Fibroblast of skin of left quadriceps (primary cell): ENCODE measurements at regions not wholly inside any gene's neighbourhood (a gene's known extent, or its start where the extent isn't known, plus 50 kb on each side); places are given as distances from the start of the nearest gene placed in this dataset.

Experiments used
- DNase-seq, 2 experiments: peaks; one replicate each; pipeline ENCODE4 v3.0.0-alpha.2; 2013; ENCODE audit warnings: low read depth in 2 of 2

DNA sequence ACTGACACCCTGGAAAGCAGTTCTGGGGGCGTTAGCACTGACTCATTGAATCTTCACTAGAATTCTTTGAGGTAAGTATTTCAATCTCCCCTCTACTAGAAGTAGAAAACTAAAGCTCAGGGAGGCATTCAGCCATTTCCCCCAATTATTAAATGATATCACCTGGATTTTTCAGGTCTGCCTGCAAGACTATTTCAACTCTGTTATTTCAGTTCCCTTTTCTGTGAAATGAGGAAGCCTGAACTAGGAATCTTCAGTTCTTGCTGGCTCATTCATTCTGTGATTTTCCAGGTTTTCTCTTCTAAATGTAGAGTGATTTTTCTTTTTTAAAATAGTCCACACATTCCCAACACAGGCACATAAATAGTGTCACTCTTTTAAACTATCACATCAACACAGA, 337.0 kb upstream of the NR5A2 start:
- no peak for DNase-seq

DNA sequence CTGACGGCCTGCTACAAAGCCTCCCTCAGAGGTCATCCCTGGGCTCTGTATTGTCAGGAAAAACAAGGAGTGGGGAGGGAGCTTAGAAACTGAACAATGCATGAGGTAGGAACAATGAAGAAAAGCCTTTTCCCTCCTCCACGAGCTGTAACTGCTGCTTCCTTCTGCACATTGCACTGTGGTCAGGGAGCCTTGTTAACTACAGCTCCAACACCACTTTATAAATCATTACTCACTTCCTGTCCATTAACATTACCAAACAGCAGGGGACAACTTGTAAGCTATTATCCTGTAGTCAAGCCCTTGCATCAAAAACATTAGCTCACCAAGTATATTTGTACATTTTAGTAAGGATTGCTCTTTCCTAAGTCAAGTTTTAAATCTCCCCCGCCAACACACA, 336.0 kb upstream of the NR5A2 start:
- peak; percentile 72 to 77 for DNase-seq

DNA sequence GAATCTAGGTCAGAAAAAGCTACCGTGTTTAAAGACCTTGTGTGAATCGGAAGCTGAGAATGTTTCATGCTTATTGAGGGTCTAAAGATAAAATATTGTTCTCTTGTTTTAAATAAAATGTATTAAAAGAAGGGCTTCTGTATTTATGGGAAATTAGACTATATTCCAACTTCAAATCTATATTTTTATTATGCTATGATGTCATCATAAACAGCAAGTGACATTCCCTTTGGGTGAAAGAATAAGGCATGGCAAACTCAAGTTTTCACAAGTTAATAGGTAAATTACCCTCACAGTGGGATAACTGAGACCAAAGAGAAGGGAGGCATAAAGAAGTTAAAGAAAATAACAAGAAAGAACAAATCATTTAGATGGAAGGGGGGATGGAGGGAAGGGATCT, 333.8 kb upstream of the NR5A2 start:
- DNase-seq: no peak

DNA sequence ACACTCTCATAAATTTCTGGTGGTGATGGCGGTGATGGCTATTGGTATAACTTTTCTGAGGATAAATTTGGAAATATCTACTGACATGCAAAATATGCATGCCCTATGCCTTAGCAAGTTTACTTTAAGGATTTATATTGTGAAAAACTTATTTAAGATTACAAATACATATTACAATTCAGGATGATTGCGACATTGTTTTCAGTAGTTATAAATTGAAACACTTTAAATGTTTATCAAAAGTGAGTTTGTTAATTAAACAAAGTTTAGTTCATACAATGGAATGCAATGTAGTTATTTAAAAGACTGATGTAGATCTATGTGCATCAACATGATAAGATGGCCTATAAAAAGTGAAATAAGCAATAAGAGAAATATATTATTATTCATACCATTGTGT, 331.3 kb upstream of the NR5A2 start:
- DNase-seq: no peak

DNA sequence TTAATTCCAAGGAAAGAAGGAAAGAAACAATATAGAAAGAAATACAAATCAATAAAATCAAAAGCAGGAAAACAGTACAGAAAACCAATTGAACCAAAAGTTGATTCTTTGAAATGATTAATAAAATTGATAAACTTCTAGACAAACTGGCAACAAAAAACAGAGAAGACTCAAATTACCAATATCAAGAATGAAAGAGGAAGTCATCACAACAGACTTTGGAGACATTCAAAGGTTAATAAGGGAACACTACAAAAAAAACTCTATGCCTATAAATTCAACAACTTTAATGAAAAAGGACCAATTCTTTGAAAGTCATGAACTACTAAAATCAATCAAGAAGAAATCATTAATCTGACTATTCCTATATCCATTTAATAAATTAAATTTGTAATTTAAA, 329.3 kb upstream of the NR5A2 start:
- no peak for DNase-seq

DNA sequence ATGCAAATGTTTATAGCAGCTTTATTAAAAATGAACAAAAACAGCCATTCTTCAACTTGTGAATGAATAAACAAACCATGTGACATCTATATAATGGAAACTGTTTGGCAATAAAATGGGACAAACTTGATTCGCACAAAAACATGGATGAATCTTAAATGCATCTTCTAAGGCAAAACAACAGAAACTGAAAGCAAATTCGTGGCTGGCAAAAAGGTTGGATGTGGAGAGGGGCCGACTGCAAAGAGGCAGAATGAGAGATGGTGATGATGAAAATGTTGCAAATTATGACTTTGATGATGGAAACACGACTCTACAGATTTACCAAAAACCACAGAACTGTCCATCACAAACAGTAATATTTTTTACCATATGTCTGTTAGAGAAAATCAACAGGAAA, 327.0 kb upstream of the NR5A2 start:
- no peak for DNase-seq

DNA sequence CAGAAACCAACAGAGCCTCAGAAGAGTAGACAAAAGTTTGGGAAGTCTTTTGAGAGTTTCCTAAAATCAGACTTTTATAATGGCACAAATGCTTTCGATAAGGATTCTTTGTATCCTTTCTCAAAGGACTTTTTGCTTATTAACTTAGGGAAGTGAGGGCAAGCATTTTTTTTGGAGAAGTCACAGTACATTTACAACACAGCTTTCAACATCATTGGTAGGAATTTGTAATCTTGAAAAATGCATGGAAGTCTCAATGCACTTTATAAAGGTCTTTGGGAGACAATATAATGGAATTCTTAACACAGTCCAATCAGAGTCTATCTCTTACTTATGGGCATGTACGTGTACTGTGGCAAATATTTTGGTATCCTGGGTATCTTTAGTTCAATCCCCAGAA, 325.8 kb upstream of the NR5A2 start:
- no peak for DNase-seq

DNA sequence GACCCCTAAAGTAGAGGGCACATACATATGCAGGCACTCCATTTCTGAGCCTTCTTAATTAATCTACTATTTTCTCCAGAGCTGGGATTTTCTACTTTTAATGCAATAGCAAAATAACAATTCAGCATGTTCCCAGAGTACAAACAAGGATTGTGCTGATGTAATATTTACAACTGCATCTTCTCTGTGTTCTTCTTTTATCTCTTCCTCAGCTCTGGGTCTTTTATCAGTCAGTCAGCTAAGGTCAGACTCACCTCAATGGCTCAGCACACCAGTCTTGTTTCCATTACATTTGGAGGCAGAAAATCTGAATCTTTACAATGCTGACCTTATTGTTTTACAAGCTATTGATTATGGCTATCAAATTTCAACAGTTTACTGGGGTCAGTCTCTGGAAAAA, 323.3 kb upstream of the NR5A2 start:
- no peak for DNase-seq

DNA sequence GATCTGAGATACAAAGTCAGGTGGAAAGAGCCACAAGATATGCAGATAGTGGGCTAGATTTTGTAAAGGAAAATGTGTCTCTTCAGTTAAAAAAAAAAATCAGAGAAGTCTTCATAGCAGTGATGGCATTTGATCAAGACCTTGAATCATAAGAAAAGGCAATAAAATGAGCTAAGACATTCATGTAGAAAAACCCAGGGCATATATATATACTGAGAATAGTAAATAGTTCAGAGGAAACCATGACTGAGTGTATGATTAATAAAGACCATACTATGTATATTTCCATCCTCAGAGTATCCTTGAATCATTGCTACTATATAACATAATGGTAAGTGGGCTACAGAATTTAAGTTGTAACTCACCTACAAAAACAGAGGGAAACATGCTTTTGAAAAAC, 321.7 kb upstream of the NR5A2 start:
- DNase-seq: no peak

DNA sequence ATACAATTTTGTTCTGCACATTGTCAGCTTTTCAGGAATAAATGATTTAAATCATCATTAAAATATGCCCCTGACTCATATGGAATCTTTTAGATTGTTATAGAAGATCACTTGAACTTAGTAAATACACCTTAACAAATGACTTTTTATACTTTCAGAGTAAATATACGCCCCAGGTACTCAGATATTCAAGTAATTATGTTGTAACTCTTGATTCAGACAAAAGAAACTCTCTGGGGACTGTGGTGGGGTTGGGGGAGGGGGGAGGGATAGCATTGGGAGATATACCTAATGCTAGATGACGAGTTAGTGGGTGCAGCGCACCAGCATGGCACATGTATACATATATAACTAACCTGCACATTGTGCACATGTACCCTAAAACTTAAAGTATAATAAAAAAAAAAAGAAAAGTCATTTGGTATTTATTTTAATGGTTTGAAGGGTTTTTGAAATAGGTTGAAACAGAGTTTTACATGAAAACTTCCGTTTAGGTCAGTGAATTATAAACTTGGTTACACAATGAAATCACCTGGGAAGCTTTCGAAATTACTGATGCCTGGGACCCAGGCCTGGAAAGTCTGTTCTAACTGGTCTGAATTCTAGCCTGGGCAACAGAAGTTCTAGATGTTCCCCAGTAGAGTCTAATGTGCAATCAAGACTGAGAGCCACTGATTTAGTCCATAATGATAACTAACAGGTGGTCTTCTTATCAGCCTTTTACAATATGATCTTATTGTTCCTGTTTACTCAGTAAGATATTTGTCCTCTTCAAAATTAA, 320.5 kb upstream of the NR5A2 start:
- DNase-seq: no peak

DNA sequence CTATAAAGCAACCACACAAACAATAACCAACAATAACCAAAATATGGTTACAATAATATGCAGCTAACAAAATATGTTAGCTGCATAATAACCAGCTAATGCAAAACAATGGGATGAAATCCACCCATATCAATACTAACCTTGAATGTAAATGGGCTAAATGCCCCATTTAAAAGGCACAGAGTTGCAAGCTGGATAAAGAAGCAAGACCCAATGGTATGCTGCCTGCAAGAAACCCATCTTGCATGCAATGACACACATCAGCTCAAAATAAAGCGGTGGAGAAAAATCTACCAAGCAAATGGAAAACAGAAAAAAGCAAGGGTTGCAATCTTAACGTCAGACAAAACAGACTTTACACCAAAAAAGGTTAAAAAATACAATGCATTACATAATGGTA, 316.5 kb upstream of the NR5A2 start:
- no peak for DNase-seq

DNA sequence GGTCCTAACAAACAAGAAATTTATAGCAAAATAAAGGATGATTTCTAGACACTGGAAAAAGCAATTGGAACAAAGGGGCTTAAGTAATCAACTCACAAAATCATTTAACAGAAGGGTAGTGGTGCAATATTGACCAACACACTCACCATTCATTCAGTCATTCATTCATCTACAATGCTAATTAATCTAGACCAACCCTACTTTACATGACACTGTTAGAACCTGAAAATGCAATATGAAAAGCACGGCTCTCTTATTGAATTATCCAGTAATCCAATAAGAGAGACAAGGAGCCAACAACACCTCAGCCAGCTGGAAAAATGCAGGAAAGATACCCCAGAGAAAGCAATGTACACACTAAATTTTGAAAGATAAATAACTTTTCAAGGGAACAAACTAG, 310.8 kb upstream of the NR5A2 start:
- DNase-seq: no peak

DNA sequence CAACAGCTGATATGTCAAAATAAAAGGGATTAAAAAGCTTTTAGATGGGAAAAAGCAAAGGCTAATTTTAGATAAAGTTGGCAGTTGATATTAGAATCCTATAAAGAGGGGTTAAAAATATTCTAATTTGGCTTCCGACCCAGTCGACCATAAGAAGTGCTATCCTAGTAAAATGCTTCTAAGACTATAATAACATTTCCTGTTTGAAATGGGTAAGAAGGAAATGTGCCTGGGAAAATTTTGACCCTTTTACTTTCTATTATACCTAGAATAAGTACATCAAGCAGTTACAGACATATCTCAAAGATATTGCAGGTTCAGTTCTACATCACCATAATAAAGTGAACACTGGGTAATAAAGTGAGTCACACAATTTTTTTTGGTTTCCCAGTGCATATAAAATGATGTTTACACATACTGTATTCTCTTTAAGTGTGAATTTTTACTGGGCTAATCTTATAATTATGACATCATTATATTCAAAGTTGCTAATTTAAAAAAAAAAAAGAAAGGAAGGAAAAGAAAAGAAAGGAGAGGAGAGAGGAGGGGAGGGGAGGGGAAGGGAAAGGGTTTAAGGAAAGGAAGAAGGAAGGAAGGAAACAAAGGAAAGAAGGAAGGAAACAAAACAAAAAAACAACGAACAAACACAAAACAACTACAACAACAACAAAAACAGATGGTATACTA, 308.2 kb upstream of the NR5A2 start:
- no peak for DNase-seq

DNA sequence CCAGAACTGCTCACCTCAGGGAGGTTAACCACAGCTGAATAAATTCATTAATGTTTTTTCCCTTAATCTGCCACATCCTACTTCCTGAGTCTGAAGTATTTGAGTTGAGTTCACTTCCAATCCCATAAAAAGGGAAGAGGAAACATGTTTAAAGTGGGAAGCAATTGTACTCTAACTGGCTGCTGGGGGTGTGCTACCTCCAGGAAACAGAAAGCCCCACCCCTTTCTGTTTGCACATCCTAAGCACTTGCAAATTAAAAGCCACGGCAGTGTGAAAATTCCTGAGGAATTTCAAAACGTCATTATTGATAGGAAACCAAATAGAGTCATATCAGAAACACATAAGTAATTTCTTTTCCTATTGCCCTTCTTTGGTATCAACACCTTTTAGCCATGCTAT, 307.0 kb upstream of the NR5A2 start:
- no peak for DNase-seq

DNA sequence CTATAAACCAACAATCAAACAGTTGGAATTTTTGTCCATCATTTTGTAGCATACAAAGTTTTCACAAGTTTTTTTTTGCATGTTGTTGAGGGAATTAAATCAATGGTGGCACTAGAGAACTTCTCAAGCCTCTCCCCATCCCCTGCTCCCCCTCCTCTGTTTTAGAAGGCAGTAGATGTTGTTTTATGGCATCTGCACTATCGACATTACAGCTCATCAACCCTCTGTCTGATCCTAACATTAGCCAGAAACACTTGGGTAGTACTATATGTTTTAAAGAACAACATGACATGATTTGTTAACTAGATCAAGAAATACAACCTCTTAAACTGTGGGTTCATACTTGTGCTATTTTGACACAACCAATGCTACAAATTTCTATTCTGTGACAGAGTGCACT, 306.5 kb upstream of the NR5A2 start:
- no peak for DNase-seq

DNA sequence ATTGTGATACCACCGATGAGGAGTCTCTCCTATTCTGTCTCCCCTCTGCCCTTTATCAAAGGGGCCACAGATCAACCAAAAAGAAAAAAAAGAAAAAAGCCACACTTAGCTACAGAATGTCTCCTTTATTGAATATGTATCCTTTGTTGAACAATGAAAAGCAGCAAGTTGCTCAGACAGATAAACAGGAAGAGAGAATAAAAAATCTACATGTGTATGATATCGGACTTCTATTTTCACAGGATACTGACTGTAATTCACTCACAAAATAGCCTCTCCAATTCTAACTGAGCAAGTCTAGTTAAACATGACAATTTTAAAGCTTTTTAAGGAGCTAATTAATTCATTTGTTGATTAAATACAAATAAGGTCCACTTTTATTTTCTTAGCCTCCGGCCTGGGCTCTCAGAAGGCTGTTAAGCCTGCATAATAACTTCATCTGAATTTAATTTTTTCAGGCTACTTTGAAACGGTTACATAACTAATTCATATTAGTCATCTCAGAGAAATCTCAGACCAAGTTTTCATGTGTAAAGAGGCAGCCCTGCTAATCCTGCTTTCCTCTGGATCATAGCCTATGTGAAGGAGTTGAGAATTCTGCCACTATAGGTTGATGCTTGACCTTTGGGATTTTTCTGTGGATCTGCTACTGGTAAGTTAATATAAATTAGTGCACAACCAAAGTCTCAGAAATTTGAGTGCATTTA, 304.1 kb upstream of the NR5A2 start:
- peak; percentile 22 to 24 for DNase-seq

DNA sequence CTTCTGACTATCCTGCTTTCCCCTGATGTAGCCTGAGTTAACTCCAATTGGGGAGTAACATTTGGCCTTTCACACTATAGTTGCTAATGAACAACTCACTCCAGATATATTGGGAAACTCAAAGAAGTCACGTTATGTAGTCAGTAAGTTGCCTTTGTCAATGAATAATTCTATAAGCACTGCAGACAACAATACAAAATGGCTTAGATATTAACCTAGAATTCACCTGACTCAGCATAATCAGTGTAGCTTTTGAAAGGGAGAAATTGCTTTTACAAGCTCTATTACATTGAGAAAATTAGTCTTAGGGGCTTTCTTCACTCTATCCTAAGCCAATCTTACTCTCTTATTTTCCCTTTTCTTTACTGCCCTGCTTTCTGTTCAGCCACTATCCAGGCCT, 303.5 kb upstream of the NR5A2 start:
- DNase-seq: no peak

DNA sequence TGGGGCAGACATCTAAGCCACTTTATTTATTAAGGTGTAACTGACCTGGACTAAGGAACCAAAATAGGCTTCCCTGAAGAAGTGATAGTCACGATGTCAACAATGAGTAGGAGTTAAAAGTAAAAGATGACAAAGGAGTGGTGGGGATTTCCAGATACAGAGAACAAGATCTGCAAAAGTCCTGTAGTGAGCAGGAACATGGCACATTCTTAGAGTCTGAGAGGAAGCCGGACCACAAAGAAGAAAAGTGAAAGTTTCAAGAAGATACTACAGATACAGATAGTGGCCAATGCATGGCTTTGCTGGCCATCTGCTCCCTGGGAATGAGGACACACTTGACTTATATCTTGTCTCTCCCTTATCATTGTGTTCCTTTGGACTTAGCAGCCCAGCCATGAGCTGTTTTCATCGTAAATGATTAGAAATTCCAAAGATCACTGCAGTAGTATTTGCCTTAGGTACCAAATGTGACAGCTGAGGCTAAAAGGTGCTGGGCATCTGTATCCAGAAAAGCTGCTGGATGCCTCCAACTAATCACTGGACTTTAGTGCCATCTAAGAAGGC, 302.4 kb upstream of the NR5A2 start:
- no peak for DNase-seq

DNA sequence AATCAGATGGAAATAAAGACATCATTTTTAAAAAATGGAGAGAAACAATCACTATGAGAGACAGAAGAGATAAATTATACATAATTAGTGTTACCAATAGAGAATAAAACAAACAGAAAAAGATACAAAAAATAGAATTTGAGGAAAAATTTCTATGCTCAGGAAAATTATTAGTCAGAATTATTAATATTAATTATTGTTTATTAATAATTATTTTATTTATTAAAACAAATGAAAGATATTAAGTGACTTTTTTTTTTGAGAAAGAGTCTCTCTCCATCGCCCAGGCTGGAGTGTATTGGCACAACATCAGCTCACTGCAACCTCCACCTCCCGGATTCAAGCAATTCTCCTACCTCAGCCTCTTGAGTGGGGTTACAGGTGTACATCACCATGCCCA, 299.8 kb upstream of the NR5A2 start:
- no peak for DNase-seq

DNA sequence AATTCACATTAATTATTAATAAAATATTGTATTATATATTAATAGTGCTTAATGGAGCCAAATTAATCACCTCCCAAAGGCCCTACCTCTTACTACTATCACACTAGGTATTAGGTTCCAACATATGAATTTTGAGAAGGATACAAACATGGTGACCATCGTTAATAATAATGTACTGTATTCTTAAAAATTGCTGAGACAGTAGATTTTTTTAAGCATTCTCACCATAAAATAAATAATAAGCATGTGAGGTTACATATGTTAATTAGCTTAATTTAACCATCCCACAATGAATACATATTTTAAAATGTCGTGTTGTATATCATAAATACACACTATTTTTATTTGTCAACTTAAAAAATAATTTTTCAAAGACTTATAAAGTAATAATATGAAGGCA, 299.2 kb upstream of the NR5A2 start:
- no peak for DNase-seq

DNA sequence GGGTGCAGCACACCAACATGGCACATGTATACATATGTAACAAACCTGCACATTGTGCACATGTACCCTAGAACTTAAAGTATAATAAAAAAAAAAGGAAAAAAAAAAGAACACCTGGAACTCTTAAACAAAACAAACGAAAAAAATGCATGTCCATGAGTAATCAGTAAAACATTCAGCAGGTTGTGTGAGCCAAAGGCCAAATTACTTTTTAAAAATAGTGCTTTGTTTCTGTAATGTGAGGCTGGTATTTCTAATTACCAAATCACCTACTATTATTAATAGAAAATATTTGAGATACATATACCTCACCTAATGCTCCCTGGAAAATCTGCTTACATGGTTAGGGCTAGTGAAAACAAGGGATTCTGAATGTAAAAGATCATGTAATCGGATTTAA, 294.4 kb upstream of the NR5A2 start:
- DNase-seq: no peak

DNA sequence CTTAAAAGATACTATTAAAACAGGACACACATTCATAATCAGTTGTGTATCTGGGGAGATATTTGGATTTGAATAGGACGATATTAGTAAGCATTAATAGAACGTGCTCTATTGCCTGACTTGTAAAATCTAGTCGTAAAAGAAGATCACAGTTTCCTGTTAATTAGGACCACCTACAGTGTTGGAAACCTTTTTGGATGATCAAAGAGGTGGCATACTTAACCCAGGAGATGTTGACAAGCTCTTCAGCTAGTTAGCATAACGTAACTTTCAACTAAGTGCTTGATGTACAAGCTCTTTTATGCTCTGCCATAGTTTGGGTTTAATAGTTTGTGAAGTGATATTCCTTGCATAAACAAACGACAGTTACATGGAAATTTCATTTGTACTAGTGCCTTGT, 293.3 kb upstream of the NR5A2 start:
- DNase-seq: no peak

DNA sequence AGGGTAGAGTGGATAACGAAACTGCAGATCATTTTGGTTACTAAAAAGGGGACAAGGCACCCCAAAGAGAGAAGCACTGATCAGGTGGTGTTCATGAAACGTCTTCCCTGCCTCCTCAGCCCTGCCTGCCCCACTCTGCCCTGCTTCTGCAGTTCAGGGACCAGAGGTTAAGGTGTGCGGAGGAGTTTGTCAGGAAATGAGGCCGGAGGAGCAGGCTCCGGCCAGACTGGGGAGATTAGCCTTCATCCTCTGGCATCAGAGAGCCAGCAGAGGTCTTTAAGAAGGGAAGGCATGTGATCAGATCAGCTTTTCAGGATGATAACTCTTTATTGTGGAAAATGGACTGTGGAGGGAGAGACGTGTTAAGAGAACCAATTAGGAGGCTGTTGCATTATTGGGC, 291.9 kb upstream of the NR5A2 start:
- no peak for DNase-seq
